Astrocyte (in vitro differentiated cells and primary cell): ENCODE measurements at regions not wholly inside any gene's neighbourhood (a gene's known extent, or its start where the extent isn't known, plus 50 kb on each side); places are given as distances from the start of the nearest gene placed in this dataset.
"Not testable (repeated sequence)": the region's sequence is repeated elsewhere in the genome, so short reads cannot be mapped to it uniquely, and the experiment has no call there.

ENCODE experiments used
- CTCF ChIP-seq: IDR thresholded peaks from 2 replicates; pipeline ENCODE4 v1.5.1; 2011; ENCODE audit warnings: low read depth, mild to moderate bottlenecking, inconsistent platforms, low read length, moderate library complexity; ENCODE audit not compliant: insufficient read depth
- EZH2 ChIP-seq: IDR thresholded peaks from 2 replicates; pipeline ENCODE4 v1.6.1; 2012; ENCODE audit warnings: mild to moderate bottlenecking, low read length, inconsistent platforms; ENCODE audit not compliant: insufficient read depth

GRCh38 chr2:131643180-131643579 is 115.5 kb downstream of the CCDC74A start:
- not testable (repeated sequence) for TF ChIP-seq CTCF, EZH2
